ENCODE measurements at regions not wholly inside any gene's neighbourhood (a gene's known extent, or its start where the extent isn't known, plus 50 kb on each side); places are given as distances from the start of the nearest gene placed in this dataset.

- TF ChIP-seq CTCF (conservative IDR thresholded peaks at IDR 0.05) (no peak), ZFX (IDR thresholded peaks at IDR 0.05) (no peak)
Observed at GRCh38 chr18:64392202-64392601, 243.3 kb upstream of the LINC00305 start.
